ENCODE measurements at regions not wholly inside any gene's neighbourhood (a gene's known extent, or its start where the extent isn't known, plus 50 kb on each side); places are given as distances from the start of the nearest gene placed in this dataset.

- Histone ChIP-seq H3K9me2 (replicated peaks; ENCODE audit: low read length) (no peaks in the 10 kb centered on the region), H4K20me1 (ENCODE audit: low read length) (no peaks in the 10 kb centered on the region), H3K9ac (ENCODE audit: low read length) (no peak overlapping the region), H3K4me1 (ENCODE audit: insufficient read depth, low read length) (no peaks in the 10 kb centered on the region), H3K36me3 (ENCODE audit: low read depth, low read length) (no peaks in the 10 kb centered on the region), H3F3A (ENCODE audit: low read length, unreplicated experiment) (no peaks in the 10 kb centered on the region), H3K4me3 (ENCODE audit: low read length) (no peak overlapping the region), H3K4me2 (ENCODE audit: low read length) (no peak overlapping the region), H3K27ac (ENCODE audit: low read length) (no peak overlapping the region), H2AFZ (ENCODE audit: low read length) (no peak overlapping the region), H3K79me2 (ENCODE audit: low read length) (no peaks in the 10 kb centered on the region), H3K27me3 (ENCODE audit: low read length) (no peaks in the 10 kb centered on the region), H3K9me3 (ENCODE audit: low read length) (no peaks in the 10 kb centered on the region)
- intact Hi-C loops (cut with micrococcal nuclease) = no loop called here
- ATAC-seq = no peak
- TF ChIP-seq EZH2phosphoT487 (IDR thresholded peaks at IDR 0.05; ENCODE audit: borderline replicate concordance, low read length) = no peak
- BruUV-seq (replicated peaks) = no TSS peak
- CTCF ChIA-PET = no interaction called here
- POLR2A ChIA-PET (ENCODE audit: unreplicated experiment) = no interaction called here
- no peak for DNase-seq
Observed at GRCh38 chr2:145412155-145412554, 892.2 kb upstream of the ZEB2 start.

- Histone ChIP-seq H3K9me3 (ENCODE audit: low read length) (no peaks in the 10 kb centered on the region), H3K79me2 (ENCODE audit: low read length) (no peaks in the 10 kb centered on the region), H3F3A (ENCODE audit: low read length, unreplicated experiment) (no peaks in the 10 kb centered on the region), H3K9me2 (replicated peaks; ENCODE audit: low read length) (no peaks in the 10 kb centered on the region), H3K4me3 (ENCODE audit: low read length) (no peak overlapping the region), H2AFZ (ENCODE audit: low read length) (no peak overlapping the region), H3K4me2 (ENCODE audit: low read length) (no peak overlapping the region), H3K27me3 (ENCODE audit: low read length) (no peaks in the 10 kb centered on the region), H3K27ac (ENCODE audit: low read length) (no peak overlapping the region), H3K4me1 (ENCODE audit: insufficient read depth, low read length) (no peaks in the 10 kb centered on the region), H3K36me3 (ENCODE audit: low read depth, low read length) (no peaks in the 10 kb centered on the region), H4K20me1 (ENCODE audit: low read length) (no peaks in the 10 kb centered on the region), H3K9ac (ENCODE audit: low read length) (no peak overlapping the region)
- intact Hi-C loops (cut with micrococcal nuclease) = no loop called here
- ChIA-PET CTCF (no interaction called here), POLR2A (ENCODE audit: unreplicated experiment) (no interaction called here)
- no TSS peak for BruUV-seq (replicated peaks)
- ATAC-seq (no peak), DNase-seq (no peak)
- no peak for TF ChIP-seq CTCF (conservative IDR thresholded peaks at IDR 0.05; ENCODE audit: low read depth, low read length)
Observed at GRCh38 chr2:145411493-145411892, 891.6 kb upstream of the ZEB2 start.

GRCh38 chr2:145410086-145410485 is 890.2 kb upstream of the ZEB2 start:
- TF ChIP-seq EZH2 (IDR thresholded peaks at IDR 0.05; ENCODE audit: low read length, unreplicated experiment) = no peak
- TF ChIP-seq EZH2phosphoT487 (IDR thresholded peaks at IDR 0.05; ENCODE audit: borderline replicate concordance, low read length) = no peak
- TF ChIP-seq CTCF (conservative IDR thresholded peaks at IDR 0.05; ENCODE audit: low read depth, low read length) = no peak
- DNase-seq = no peak
- no peaks in the 10 kb centered on the region for H3K4me1 ChIP-seq (ENCODE audit: insufficient read depth, low read length)
- ChIA-PET CTCF (no interaction called here), POLR2A (ENCODE audit: unreplicated experiment) (no interaction called here)
- H3K9ac ChIP-seq (ENCODE audit: low read length) = no peak overlapping the region
- intact Hi-C loops (cut with micrococcal nuclease) = no loop called here
- H3K4me3 ChIP-seq (ENCODE audit: low read length) = no peak overlapping the region
- BruUV-seq (replicated peaks) = no TSS peak
- H4K20me1 ChIP-seq (ENCODE audit: low read length) = no peaks in the 10 kb centered on the region
- no peak overlapping the region for H3K4me2 ChIP-seq (ENCODE audit: low read length)
- no peaks in the 10 kb centered on the region for H3F3A ChIP-seq (ENCODE audit: low read length, unreplicated experiment)
- no peak overlapping the region for H3K27ac ChIP-seq (ENCODE audit: low read length)
- H3K79me2 ChIP-seq (ENCODE audit: low read length) = no peaks in the 10 kb centered on the region
- H3K36me3 ChIP-seq (ENCODE audit: low read depth, low read length) = no peaks in the 10 kb centered on the region
- no peaks in the 10 kb centered on the region for H3K9me3 ChIP-seq (ENCODE audit: low read length)
- H3K27me3 ChIP-seq (ENCODE audit: low read length) = no peaks in the 10 kb centered on the region
- H2AFZ ChIP-seq (ENCODE audit: low read length) = no peak overlapping the region
- H3K9me2 ChIP-seq (replicated peaks; ENCODE audit: low read length) = no peaks in the 10 kb centered on the region
- no peak for ATAC-seq

All from PC-3 (cell line).